RWPE2 (cell line): ENCODE measurements at regions not wholly inside any gene's neighbourhood (a gene's known extent, or its start where the extent isn't known, plus 50 kb on each side); places are given as distances from the start of the nearest gene placed in this dataset.

Source experiments
- ATAC-seq: fragments of 200-7000 bp; cut with Tn5 transposase; 3 replicates; pipeline ENCODE4 v1.9.1; 2021; ENCODE audit warnings: low read depth
- DNase-seq: peaks from one replicate; pipeline ENCODE4 v3.0.0-alpha.2; 2020; ENCODE audit warnings: low spot score
- H3K27ac ChIP-seq: fragments of 450-650 bp; 2 replicates; pipeline ENCODE4 v1.5.1; 2017; ENCODE audit warnings: mild to moderate bottlenecking; ENCODE audit not compliant: poor library complexity, severe bottlenecking
- H3K27me3 ChIP-seq: fragments of 250-450 bp; sonication (Bioruptor Pico); 2 replicates; pipeline ENCODE4 v1.5.1; 2021; ENCODE audit warnings: mild to moderate bottlenecking, moderate library complexity; ENCODE audit not compliant: insufficient read depth, poor library complexity, severe bottlenecking
- H3K36me3 ChIP-seq: fragments of 250-450 bp; sonication (Bioruptor Pico); 2 replicates; pipeline ENCODE4 v1.5.1; 2020; ENCODE audit warnings: low read depth, mild to moderate bottlenecking, moderate library complexity
- H3K4me1 ChIP-seq: fragments of 250-450 bp; sonication (Bioruptor Pico); 2 replicates; pipeline ENCODE4 v1.5.1; 2021; ENCODE audit warnings: mild to moderate bottlenecking, moderate library complexity; ENCODE audit not compliant: insufficient read depth, poor library complexity, severe bottlenecking
- H3K4me3 ChIP-seq: fragments of 250-450 bp; sonication (Bioruptor Pico); 2 replicates; pipeline ENCODE4 v1.5.1; 2021; ENCODE audit warnings: mild to moderate bottlenecking, moderate library complexity; ENCODE audit not compliant: severe bottlenecking
- H3K9me3 ChIP-seq: fragments of 250-450 bp; sonication (Bioruptor Pico); 2 replicates; pipeline ENCODE4 v1.5.1; 2021; ENCODE audit warnings: mild to moderate bottlenecking, moderate library complexity; ENCODE audit not compliant: severe bottlenecking
- TF ChIP-seq, protein P1 (sequence below): fragments of 450-650 bp; IDR thresholded peaks from one replicate; pipeline ENCODE4 v1.5.1; 2017; ENCODE audit warnings: mild to moderate bottlenecking, moderate library complexity; ENCODE audit not compliant: poor library complexity, severe bottlenecking

DNA sequence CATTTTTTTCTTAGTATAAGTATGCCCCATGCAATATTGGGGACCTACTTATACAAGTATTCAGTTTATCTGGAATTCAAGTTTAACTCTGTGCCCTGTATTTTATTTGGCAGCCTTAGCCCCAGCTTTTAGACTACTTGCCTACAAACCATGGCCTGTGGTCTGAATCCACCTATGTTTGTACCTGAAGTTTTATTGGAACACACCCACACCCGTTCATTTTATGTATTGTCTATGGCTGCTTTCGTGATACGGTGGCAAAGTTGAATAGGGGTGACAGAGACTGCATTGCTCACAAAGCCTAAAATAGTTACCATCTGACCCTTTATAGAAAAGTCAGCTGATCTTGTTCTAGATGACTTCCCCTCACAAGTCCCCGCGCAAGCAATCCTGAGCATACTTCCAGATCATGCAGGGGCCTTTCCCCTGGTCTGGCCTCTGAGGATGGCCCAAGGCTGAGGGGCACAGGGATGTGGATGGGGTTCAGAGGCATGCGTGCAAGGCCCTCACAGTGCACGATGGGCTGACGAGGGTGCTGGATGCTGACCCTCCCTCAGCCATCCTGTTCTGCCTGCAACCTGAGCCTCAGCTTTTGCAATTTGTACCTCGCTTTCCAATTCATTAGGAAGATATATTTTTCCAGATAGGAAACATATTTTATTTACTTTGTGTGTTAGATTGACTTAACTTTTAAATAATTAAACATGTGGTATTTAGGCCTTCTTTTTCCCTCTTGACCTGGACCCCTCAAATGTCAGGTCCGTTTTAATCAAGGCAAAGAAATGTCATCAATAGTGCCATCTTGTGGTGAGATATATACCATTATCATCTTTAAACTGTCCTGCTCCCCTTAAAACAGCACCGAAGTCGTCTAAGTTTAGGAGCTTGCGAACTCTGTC, 527.3 kb upstream of the CCDC196 start:
- no peaks in the 10 kb centered on the region for H3K9me3 ChIP-seq
- no peaks in the 10 kb centered on the region for H3K36me3 ChIP-seq
- DNase-seq (no peak), ATAC-seq (peak; percentile 64; the same call in 1 of the 3 replicates)
- TF ChIP-seq, protein P1, sequence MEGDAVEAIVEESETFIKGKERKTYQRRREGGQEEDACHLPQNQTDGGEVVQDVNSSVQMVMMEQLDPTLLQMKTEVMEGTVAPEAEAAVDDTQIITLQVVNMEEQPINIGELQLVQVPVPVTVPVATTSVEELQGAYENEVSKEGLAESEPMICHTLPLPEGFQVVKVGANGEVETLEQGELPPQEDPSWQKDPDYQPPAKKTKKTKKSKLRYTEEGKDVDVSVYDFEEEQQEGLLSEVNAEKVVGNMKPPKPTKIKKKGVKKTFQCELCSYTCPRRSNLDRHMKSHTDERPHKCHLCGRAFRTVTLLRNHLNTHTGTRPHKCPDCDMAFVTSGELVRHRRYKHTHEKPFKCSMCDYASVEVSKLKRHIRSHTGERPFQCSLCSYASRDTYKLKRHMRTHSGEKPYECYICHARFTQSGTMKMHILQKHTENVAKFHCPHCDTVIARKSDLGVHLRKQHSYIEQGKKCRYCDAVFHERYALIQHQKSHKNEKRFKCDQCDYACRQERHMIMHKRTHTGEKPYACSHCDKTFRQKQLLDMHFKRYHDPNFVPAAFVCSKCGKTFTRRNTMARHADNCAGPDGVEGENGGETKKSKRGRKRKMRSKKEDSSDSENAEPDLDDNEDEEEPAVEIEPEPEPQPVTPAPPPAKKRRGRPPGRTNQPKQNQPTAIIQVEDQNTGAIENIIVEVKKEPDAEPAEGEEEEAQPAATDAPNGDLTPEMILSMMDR: peak; percentile 84
- H3K4me1 ChIP-seq: no peaks in the 10 kb centered on the region
- no peak overlapping the region for H3K4me3 ChIP-seq
- H3K27me3 ChIP-seq: peaks cover 11% of the 10 kb centered on the region
- H3K27ac ChIP-seq: no peak overlapping the region

DNA sequence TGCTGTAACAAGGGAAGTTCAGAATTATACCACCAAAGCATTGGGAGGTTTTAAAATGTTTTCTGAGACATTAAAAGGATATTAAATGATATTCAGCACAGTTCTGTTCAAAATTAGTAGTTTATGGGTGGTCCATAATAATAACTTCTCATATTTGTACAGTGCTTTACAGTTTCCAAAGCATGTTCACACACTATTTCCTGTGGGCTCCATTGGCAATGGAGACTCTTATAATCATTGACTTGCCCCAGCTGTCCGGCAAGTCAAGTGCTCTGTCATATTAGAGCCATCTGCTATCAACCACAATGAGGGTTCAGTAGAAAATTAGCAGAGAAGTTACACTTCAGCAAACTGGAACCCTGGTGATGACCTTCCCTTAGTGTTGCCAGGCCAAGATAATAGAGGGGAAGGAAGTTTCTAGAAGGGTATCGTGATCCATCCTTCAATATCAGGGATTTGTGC, 526.6 kb upstream of the CCDC196 start:
- ATAC-seq: no peak
- TF ChIP-seq, protein P1: peak; percentile 56

DNA sequence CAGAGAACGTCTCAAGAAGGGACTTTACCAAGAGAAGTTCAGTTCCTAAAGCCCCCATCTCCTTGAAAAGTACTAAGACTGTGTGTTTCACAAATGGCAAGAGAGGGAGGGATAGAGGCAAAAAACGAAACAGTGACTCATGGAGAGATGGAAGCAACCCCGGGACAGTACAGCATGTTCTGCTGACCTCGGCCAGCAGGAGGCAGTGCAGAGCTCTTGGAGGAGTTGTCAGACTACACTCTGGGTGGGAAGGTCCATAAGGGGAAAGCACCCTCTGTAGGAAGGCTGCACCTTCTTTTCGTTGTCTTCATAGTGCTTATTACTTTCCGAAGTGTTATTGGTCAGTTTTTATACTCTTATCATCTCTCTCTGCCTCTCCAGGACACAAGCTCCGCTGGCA, 525.2 kb upstream of the CCDC196 start:
- ATAC-seq (no peak), DNase-seq (no peak)
- H3K27ac ChIP-seq: no peak overlapping the region
- H3K9me3 ChIP-seq: no peaks in the 10 kb centered on the region
- peaks cover 17% of the 10 kb centered on the region for H3K27me3 ChIP-seq
- no peaks in the 10 kb centered on the region for H3K4me1 ChIP-seq
- no peaks in the 10 kb centered on the region for H3K36me3 ChIP-seq
- TF ChIP-seq, protein P1: peak; percentile 38
- no peak overlapping the region for H3K4me3 ChIP-seq

More for the DNA sequence above, 526.6 kb upstream of the CCDC196 start:
- Histone ChIP-seq H3K27ac (no peak overlapping the region), H3K36me3 (no peaks in the 10 kb centered on the region), H3K27me3 (peaks cover 16% of the 10 kb centered on the region), H3K4me3 (no peak overlapping the region), H3K4me1 (no peaks in the 10 kb centered on the region), H3K9me3 (no peaks in the 10 kb centered on the region)
- no peak for DNase-seq

DNA sequence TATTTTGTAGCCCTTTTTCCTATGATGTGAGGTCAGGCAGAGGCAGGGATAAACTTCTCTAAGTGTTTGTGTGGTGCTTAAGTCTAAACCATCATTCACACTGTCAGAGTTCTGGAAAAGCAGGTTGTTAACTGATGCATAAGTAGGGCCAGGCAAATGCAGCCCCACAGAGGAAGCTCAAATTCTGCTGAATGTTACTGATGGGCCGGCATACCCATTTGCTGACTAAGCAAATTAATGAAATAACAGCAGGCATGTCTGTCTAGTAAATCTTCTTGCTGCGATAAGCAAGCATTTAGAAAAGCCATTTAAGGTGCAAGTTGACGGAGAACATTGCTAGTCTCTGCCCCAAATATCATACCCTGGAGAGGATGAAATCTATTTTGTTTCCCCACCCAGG, 523.2 kb upstream of the CCDC196 start:
- Histone ChIP-seq H3K36me3 (no peaks in the 10 kb centered on the region), H3K27ac (no peak overlapping the region), H3K9me3 (no peaks in the 10 kb centered on the region), H3K27me3 (peaks cover 17% of the 10 kb centered on the region), H3K4me1 (no peaks in the 10 kb centered on the region), H3K4me3 (no peak overlapping the region)
- TF ChIP-seq, protein P1: no peak
- DNase-seq (no peak), ATAC-seq (no peak)

DNA sequence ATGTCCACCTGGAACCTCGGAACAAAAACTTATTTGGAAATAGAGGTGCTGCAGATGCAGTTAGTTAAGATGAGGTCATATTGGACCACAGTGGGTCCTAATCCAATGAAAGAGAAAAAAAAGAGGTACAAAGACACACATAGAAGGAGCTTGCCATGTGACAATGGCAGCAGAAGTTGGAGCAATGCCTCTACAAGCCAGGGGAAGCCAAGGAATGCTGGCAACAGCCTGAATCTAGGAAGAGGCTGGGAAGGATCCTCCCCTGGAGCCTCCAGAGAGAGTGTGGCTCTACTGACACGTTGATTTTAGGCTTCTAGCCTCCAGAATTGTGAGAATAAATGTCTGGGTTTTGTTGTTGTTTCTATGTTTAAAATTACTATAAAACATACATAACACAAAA, 521.8 kb upstream of the CCDC196 start:
- no peak overlapping the region for H3K4me3 ChIP-seq
- peaks cover 17% of the 10 kb centered on the region for H3K27me3 ChIP-seq
- TF ChIP-seq, protein P1: no peak
- H3K27ac ChIP-seq: no peak overlapping the region
- no peaks in the 10 kb centered on the region for H3K4me1 ChIP-seq
- no peak for DNase-seq
- H3K9me3 ChIP-seq: no peaks in the 10 kb centered on the region
- no peak for ATAC-seq
- no peaks in the 10 kb centered on the region for H3K36me3 ChIP-seq
